Ovary (tissue), 7 donors: ENCODE measurements at regions not wholly inside any gene's neighbourhood (a gene's known extent, or its start where the extent isn't known, plus 50 kb on each side); places are given as distances from the start of the nearest gene placed in this dataset.

ENCODE experiments used
- DNase-seq, 5 donors: peaks; one replicate each; pipeline ENCODE4 v3.0.0-alpha.2; 2019 to 2020
- H3K27ac ChIP-seq, 2 donors: fragments of 200-600 bp; one replicate each; pipeline versions ENCODE4 v1.5.1 to v1.8.0; 2019 to 2022
- H3K27me3 ChIP-seq: fragments of 200-600 bp; one replicate; pipeline ENCODE4 v1.8.0; 2022
- H3K36me3 ChIP-seq: fragments of 200-600 bp; sonication (generic); one replicate; pipeline ENCODE4 v1.5.1; 2019
- H3K4me1 ChIP-seq: one replicate; pipeline ENCODE4 v1.8.1; 2013; ENCODE audit warnings: mild to moderate bottlenecking, moderate library complexity; ENCODE audit not compliant: insufficient read depth
- H3K4me3 ChIP-seq: fragments of 200-600 bp; sonication (generic); one replicate; pipeline ENCODE4 v1.5.1; 2017
- H3K9me3 ChIP-seq, 2 donors: fragments of 200-600 bp in 1 of 2; sonication (generic) in 1 of 2; one replicate each; pipeline versions ENCODE4 v1.5.1 to v1.8.1; 2013 to 2019; ENCODE audit warnings: mild to moderate bottlenecking in 1 of 2, moderate library complexity in 1 of 2
- CTCF ChIP-seq, 3 donors: fragments of 450-650 bp in 2 of 3; fragments of 200-600 bp in 1 of 3; IDR thresholded peaks; one replicate each; pipeline versions ENCODE4 v1.5.1 to v1.8.0; 2016 to 2022; ENCODE audit warnings: antibody characterized with exemption in 3 of 3, mild to moderate bottlenecking in 1 of 3
- EP300 ChIP-seq: sonication (generic); formaldehyde crosslinking; IDR thresholded peaks from one replicate; pipeline ENCODE4 v1.6.1; 2017; ENCODE audit warnings: antibody characterized with exemption
- POLR2A ChIP-seq: fragments of 450-650 bp; IDR thresholded peaks from one replicate; pipeline ENCODE4 v1.6.1; 2017; ENCODE audit warnings: antibody characterized with exemption, mild to moderate bottlenecking, moderate library complexity
- WGBS, 3 donors: extraction: QIAGEN DNeasy Blood & Tissue Kit in 1 of 3; methylation state at CpG; one replicate each; pipeline versions ENCODE4 v1.1.5 to v1.1.7; 2013 to 2017; 5-methylcytosine and 5-hydroxymethylcytosine counted together
- intact Hi-C, 4 donors: fragments of 100-400 bp; cut with DNase I; formaldehyde crosslinking; loops; one replicate each; pipeline versions ENCODE4 v1.11.0 to v1.15.1; 2022 to 2023
- donor health status: DM: no; HTN: no; CAD: no; lungs with moderate emphysema.
- donor health status: DM: no; HTN: no; CAD: no.
- donor health status: Bipolar disorder and iron deficiency.
- donor health status: DM: no; HTN: no; CAD: no.
- donor health status: DM: yes; HTN: yes; CAD: no.

GRCh38 chr4:35253331-35253730 is 991.0 kb downstream of the ARAP2 start:
- DNase-seq, result no peak
- no peak for TF ChIP-seq EP300
- no peak for TF ChIP-seq CTCF (IDR thresholded peaks at IDR 0.05)
- no peak for TF ChIP-seq POLR2A
- intact Hi-C loops, result no loop called here
- no peaks in the 10 kb centered on the region for H3K4me1 ChIP-seq
- no peak overlapping the region for H3K27ac ChIP-seq
- no peaks in the 10 kb centered on the region for H3K27me3 ChIP-seq
- H3K9me3 ChIP-seq, result no peaks in the 10 kb centered on the region
- 79 to 88% (median 84%) methylated on average over 2 of the region's 2 CpGs for WGBS, 3 donors
- no peaks in the 10 kb centered on the region for H3K36me3 ChIP-seq
- H3K4me3 ChIP-seq, result no peak overlapping the region

- WGBS, 3 donors, result 29 to 49% (median 31%) methylated on average over 2 of the region's 2 CpGs
- Histone ChIP-seq H3K9me3 (no peaks in the 10 kb centered on the region), H3K27me3 (no peaks in the 10 kb centered on the region), H3K4me3 (no peak overlapping the region), H3K27ac (no peak overlapping the region), H3K36me3 (no peaks in the 10 kb centered on the region), H3K4me1 (no peaks in the 10 kb centered on the region)
- no peak for DNase-seq
- intact Hi-C loops, result no loop called here
- no peak for TF ChIP-seq CTCF (IDR thresholded peaks at IDR 0.05)
- TF ChIP-seq EP300, result no peak
Measured at GRCh38 chr4:35286434-35286833, 957.9 kb downstream of the ARAP2 start.

GRCh38 chr4:35300996-35301774 is 943.1 kb downstream of the ARAP2 start:
- Histone ChIP-seq H3K4me1 (no peaks in the 10 kb centered on the region), H3K27me3 (no peaks in the 10 kb centered on the region), H3K27ac (no peak overlapping the region), H3K36me3 (no peaks in the 10 kb centered on the region), H3K4me3 (no peak overlapping the region), H3K9me3 (no peaks in the 10 kb centered on the region)
- intact Hi-C loops, result no loop called here
- WGBS, 3 donors, result 69 to 77% (median 75%) methylated on average over 11 of the region's 11 CpGs
- no peak for TF ChIP-seq EP300
- TF ChIP-seq CTCF (IDR thresholded peaks at IDR 0.05), result no peak
- no peak for TF ChIP-seq POLR2A
- no peak for DNase-seq

GRCh38 chr4:35315419-35315818 is 928.9 kb downstream of the ARAP2 start:
- no peak overlapping the region for H3K4me3 ChIP-seq
- H3K36me3 ChIP-seq, result no peaks in the 10 kb centered on the region
- no peaks in the 10 kb centered on the region for H3K4me1 ChIP-seq
- no peak overlapping the region for H3K27ac ChIP-seq
- intact Hi-C loops, result no loop called here
- no peak for DNase-seq
- H3K9me3 ChIP-seq, result no peaks in the 10 kb centered on the region
- no peaks in the 10 kb centered on the region for H3K27me3 ChIP-seq
- no peak for TF ChIP-seq POLR2A
- no peak for TF ChIP-seq CTCF (IDR thresholded peaks at IDR 0.05)
- no peak for TF ChIP-seq EP300
